ENCODE measurements at regions not wholly inside any gene's neighbourhood (a gene's known extent, or its start where the extent isn't known, plus 50 kb on each side); places are given as distances from the start of the nearest gene placed in this dataset.

GRCh38 chr5:120808135-120808534 is 344.0 kb downstream of the PRR16 start:
- RAD21 ChIA-PET (ENCODE audit: low non-redundant PET in 1 of 2, low total read pairs in 2 of 2, uncharacterized antibody in 2 of 2, unreplicated experiment in 2 of 2), result no interaction called here
- no peaks in the 10 kb centered on the region for H3K79me2 ChIP-seq (ENCODE audit: insufficient read depth, low read length)
- H3K9me3 ChIP-seq (ENCODE audit: control insufficient read depth in 1 of 2, insufficient read depth in 1 of 2, low read depth in 1 of 2, low read length in 2 of 2), result no peaks in the 10 kb centered on the region
- H3K36me3 ChIP-seq (ENCODE audit: control insufficient read depth in 1 of 2, insufficient read depth in 2 of 2, low read length in 2 of 2), result no peaks in the 10 kb centered on the region
- H3K27me3 ChIP-seq (ENCODE audit: insufficient read depth, low read length), result no peaks in the 10 kb centered on the region
- ATAC-seq, result no peak
- H4K20me1 ChIP-seq (ENCODE audit: insufficient read depth), result no peaks in the 10 kb centered on the region
- DNase-seq (ENCODE audit: low read depth, low spot score), result no peak
- POLR2A ChIA-PET, result no interaction called here
- H3K4me1 ChIP-seq (ENCODE audit: control insufficient read depth in 1 of 2, insufficient read depth in 2 of 2, low read length in 2 of 2), result no peaks in the 10 kb centered on the region
- CTCF ChIA-PET, result interaction anchor here (1.0 kb wide), 1 partner anchor 9 kb away, joined by 5 read pairs; no protein-coding TSS in a partner anchor
- no peak for TF ChIP-seq EZH2phosphoT487 (IDR thresholded peaks at IDR 0.05; ENCODE audit: borderline replicate concordance)
- TF ChIP-seq EZH2 (IDR thresholded peaks at IDR 0.05), result no peak
- no peak for TF ChIP-seq SIN3A (IDR thresholded peaks at IDR 0.05; ENCODE audit: low read depth)
- no peak for TF ChIP-seq ZBTB33 (IDR thresholded peaks at IDR 0.05; ENCODE audit: extremely low read depth, insufficient replicate concordance, low read length)
- no peak for TF ChIP-seq CBX3 (IDR thresholded peaks at IDR 0.05; ENCODE audit: low read depth)
- TF ChIP-seq ATF3 (IDR thresholded peaks at IDR 0.05), result no peak
- no peak for TF ChIP-seq ZNF274 (IDR thresholded peaks at IDR 0.05; ENCODE audit: low read depth, low read length)
- no peak for TF ChIP-seq REST (IDR thresholded peaks at IDR 0.05; ENCODE audit: low read depth)
- TF ChIP-seq CTCF (IDR thresholded peaks at IDR 0.05 in 2 of 3, conservative IDR thresholded peaks at IDR 0.05 in 1 of 3; ENCODE audit: borderline replicate concordance in 1 of 3, insufficient read depth in 1 of 3, low read depth in 2 of 3, low read length in 2 of 3), result no peak
- no peak for TF ChIP-seq POLR2A (IDR thresholded peaks at IDR 0.05; ENCODE audit: borderline replicate concordance, extremely low read depth, insufficient read depth, insufficient read length)
- no peak for TF ChIP-seq JUND (IDR thresholded peaks at IDR 0.05)
- TF ChIP-seq ZFX (IDR thresholded peaks at IDR 0.05), result no peak
- no peak for TF ChIP-seq RAD21 (IDR thresholded peaks at IDR 0.05; ENCODE audit: low read depth)
- TF ChIP-seq EGR1 (IDR thresholded peaks at IDR 0.05; ENCODE audit: low read depth), result no peak
- TF ChIP-seq YY1 (IDR thresholded peaks at IDR 0.05; ENCODE audit: extremely low read depth, insufficient replicate concordance, low read depth, low read length), result no peak
- TF ChIP-seq POLR2AphosphoS5 (IDR thresholded peaks at IDR 0.05; ENCODE audit: low read depth, low read length), result no peak
- no TSS peak for BruUV-seq (replicated peaks)
- H3K9ac ChIP-seq (ENCODE audit: low read length), result no peak overlapping the region
- no peak overlapping the region for H3K4me2 ChIP-seq (ENCODE audit: low read length)
- H3K4me3 ChIP-seq (replicated peaks in 1 of 2; ENCODE audit: low read depth in 1 of 2, low read length in 2 of 2), result no peak overlapping the region
- no peak overlapping the region for H3K27ac ChIP-seq (ENCODE audit: low read depth, low read length)
- intact Hi-C loops (cut with micrococcal nuclease), result loop anchor here (10.0 kb wide), 1 partner anchor 1067 kb away; no protein-coding TSS in a partner anchor
- no peaks in the 10 kb centered on the region for H3K9me2 ChIP-seq (ENCODE audit: insufficient read depth)
- H2AFZ ChIP-seq (ENCODE audit: low read depth, low read length, poor library complexity, severe bottlenecking), result no peak overlapping the region

All from HCT116 (cell line).